ENCODE measurements at regions not wholly inside any gene's neighbourhood (a gene's known extent, or its start where the extent isn't known, plus 50 kb on each side); places are given as distances from the start of the nearest gene placed in this dataset.
A peak's percentile ranks its signal among the peaks of the same experiment; 100 is the strongest.

GRCh38 chr2:211114826-211115455 is 558.5 kb downstream of the CPS1 start:
- H3K4me1 ChIP-seq (ENCODE audit: control insufficient read depth in 5 of 5, insufficient read depth in 5 of 5, low read length in 5 of 5), result no peaks in the 10 kb centered on the region
- ATAC-seq (ENCODE audit: insufficient read depth, low FRiP score) (no peak), DNase-seq (peak in 1 of 3 donors; percentile 1)
- TF ChIP-seq, protein P1, sequence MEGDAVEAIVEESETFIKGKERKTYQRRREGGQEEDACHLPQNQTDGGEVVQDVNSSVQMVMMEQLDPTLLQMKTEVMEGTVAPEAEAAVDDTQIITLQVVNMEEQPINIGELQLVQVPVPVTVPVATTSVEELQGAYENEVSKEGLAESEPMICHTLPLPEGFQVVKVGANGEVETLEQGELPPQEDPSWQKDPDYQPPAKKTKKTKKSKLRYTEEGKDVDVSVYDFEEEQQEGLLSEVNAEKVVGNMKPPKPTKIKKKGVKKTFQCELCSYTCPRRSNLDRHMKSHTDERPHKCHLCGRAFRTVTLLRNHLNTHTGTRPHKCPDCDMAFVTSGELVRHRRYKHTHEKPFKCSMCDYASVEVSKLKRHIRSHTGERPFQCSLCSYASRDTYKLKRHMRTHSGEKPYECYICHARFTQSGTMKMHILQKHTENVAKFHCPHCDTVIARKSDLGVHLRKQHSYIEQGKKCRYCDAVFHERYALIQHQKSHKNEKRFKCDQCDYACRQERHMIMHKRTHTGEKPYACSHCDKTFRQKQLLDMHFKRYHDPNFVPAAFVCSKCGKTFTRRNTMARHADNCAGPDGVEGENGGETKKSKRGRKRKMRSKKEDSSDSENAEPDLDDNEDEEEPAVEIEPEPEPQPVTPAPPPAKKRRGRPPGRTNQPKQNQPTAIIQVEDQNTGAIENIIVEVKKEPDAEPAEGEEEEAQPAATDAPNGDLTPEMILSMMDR (IDR thresholded peaks at IDR 0.05; ENCODE audit: control extremely low read depth, extremely low read depth), result no peak
- H3K27me3 ChIP-seq (ENCODE audit: control insufficient read depth in 3 of 3, insufficient read depth in 3 of 3, low read length in 2 of 3), result no peaks in the 10 kb centered on the region
- H3K9ac ChIP-seq (ENCODE audit: insufficient read depth in 1 of 2, low read length in 2 of 2), result no peak overlapping the region
- no peak overlapping the region for H3K4me3 ChIP-seq
- WGBS, 2 donors, result 81 to 82% methylated on average over 1 of the region's 1 CpG
- H3K27ac ChIP-seq (ENCODE audit: low read depth in 1 of 2, low read length in 1 of 2), result no peak overlapping the region
- H3K9me3 ChIP-seq (ENCODE audit: control insufficient read depth in 4 of 4, insufficient read depth in 3 of 4, low read length in 3 of 4), result no peaks in the 10 kb centered on the region
- H3K36me3 ChIP-seq (ENCODE audit: control insufficient read depth in 4 of 4, insufficient read depth in 4 of 4, low read length in 4 of 4), result no peaks in the 10 kb centered on the region

DNA sequence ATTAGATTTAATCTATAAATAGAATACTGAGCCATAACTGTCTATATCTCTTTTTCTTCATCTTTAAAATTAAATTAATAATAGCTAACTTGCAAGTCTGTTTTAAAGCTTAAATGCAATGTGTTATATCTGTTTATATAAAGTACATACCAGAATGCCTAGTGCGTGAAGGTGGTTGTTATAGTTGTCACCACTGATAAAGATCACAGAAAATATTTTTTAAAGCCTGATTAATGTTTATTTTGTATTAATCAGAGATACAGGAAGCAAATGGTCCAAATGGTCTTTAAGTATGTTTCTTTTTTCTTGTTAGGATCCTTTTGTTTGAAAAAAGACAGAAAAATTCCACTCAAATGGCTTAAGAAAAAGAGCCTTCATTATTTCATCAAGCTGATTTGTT is 560.6 kb downstream of the CPS1 start:
- WGBS, 2 donors, result 56 to 71% methylated on average over 1 of the region's 1 CpG

GRCh38 chr2:211126256-211126655 is 569.9 kb downstream of the CPS1 start:
- Histone ChIP-seq H3K9me3 (ENCODE audit: control insufficient read depth in 4 of 4, insufficient read depth in 3 of 4, low read length in 3 of 4) (no peaks in the 10 kb centered on the region), H3K36me3 (ENCODE audit: control insufficient read depth in 4 of 4, insufficient read depth in 4 of 4, low read length in 4 of 4) (no peaks in the 10 kb centered on the region), H3K9ac (ENCODE audit: insufficient read depth in 1 of 2, low read length in 2 of 2) (no peak overlapping the region), H3K27me3 (ENCODE audit: control insufficient read depth in 3 of 3, insufficient read depth in 3 of 3, low read length in 2 of 3) (no peaks in the 10 kb centered on the region), H3K4me1 (ENCODE audit: control insufficient read depth in 5 of 5, insufficient read depth in 5 of 5, low read length in 5 of 5) (no peaks in the 10 kb centered on the region), H3K27ac (ENCODE audit: low read depth in 1 of 2, low read length in 1 of 2) (no peak overlapping the region), H3K4me3 (no peak overlapping the region)
- ATAC-seq (ENCODE audit: insufficient read depth, low FRiP score) (no peak), DNase-seq (no peak)
- TF ChIP-seq, protein P1 (IDR thresholded peaks at IDR 0.05; ENCODE audit: control extremely low read depth, extremely low read depth), result no peak

More for the DNA sequence above, 560.6 kb downstream of the CPS1 start:
- no peaks in the 10 kb centered on the region for H3K27me3 ChIP-seq (ENCODE audit: control insufficient read depth in 3 of 3, insufficient read depth in 3 of 3, low read length in 2 of 3)
- H3K4me3 ChIP-seq, result no peak overlapping the region
- DNase-seq (no peak), ATAC-seq (ENCODE audit: insufficient read depth, low FRiP score) (no peak)
- TF ChIP-seq, protein P1 (IDR thresholded peaks at IDR 0.05; ENCODE audit: control extremely low read depth, extremely low read depth), result no peak
- H3K9ac ChIP-seq (ENCODE audit: insufficient read depth in 1 of 2, low read length in 2 of 2), result no peak overlapping the region
- H3K27ac ChIP-seq (ENCODE audit: low read depth in 1 of 2, low read length in 1 of 2), result no peak overlapping the region
- H3K4me1 ChIP-seq (ENCODE audit: control insufficient read depth in 5 of 5, insufficient read depth in 5 of 5, low read length in 5 of 5), result no peaks in the 10 kb centered on the region
- H3K36me3 ChIP-seq (ENCODE audit: control insufficient read depth in 4 of 4, insufficient read depth in 4 of 4, low read length in 4 of 4), result no peaks in the 10 kb centered on the region
- H3K9me3 ChIP-seq (ENCODE audit: control insufficient read depth in 4 of 4, insufficient read depth in 3 of 4, low read length in 3 of 4), result no peaks in the 10 kb centered on the region

DNA sequence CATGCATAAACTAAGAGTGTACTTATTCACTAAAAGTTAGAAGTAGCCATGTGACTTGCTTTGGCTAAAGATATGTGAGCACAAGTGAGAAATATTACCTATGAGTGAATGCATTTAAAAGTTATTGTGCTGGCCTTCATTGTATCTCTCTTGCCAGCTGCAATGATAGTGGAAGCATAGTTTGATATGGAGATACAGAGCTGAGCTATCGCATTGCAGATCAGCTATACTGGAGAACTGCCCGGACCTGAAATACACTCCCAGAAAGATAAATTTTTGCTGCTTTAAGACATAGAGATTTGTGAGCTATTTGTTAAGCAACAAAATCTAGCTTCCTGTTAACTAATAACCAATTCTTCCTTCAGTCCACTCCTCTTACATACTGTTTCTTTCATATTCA is 571.1 kb downstream of the CPS1 start:
- H3K27ac ChIP-seq (ENCODE audit: low read depth in 1 of 2, low read length in 1 of 2), result no peak overlapping the region
- WGBS, 2 donors, result 90 to 95% methylated on average over 2 of the region's 2 CpGs

More for the DNA sequence above, 571.1 kb downstream of the CPS1 start:
- Histone ChIP-seq H3K4me1 (ENCODE audit: control insufficient read depth in 5 of 5, insufficient read depth in 5 of 5, low read length in 5 of 5) (no peaks in the 10 kb centered on the region), H3K9me3 (ENCODE audit: control insufficient read depth in 4 of 4, insufficient read depth in 3 of 4, low read length in 3 of 4) (no peaks in the 10 kb centered on the region), H3K36me3 (ENCODE audit: control insufficient read depth in 4 of 4, insufficient read depth in 4 of 4, low read length in 4 of 4) (no peaks in the 10 kb centered on the region), H3K27me3 (ENCODE audit: control insufficient read depth in 3 of 3, insufficient read depth in 3 of 3, low read length in 2 of 3) (no peaks in the 10 kb centered on the region), H3K4me3 (no peak overlapping the region), H3K9ac (ENCODE audit: insufficient read depth in 1 of 2, low read length in 2 of 2) (no peak overlapping the region)
- TF ChIP-seq, protein P1 (IDR thresholded peaks at IDR 0.05; ENCODE audit: control extremely low read depth, extremely low read depth), result no peak
- ATAC-seq (ENCODE audit: insufficient read depth, low FRiP score) (no peak), DNase-seq (no peak)
